ENCODE measurements at regions not wholly inside any gene's neighbourhood (a gene's known extent, or its start where the extent isn't known, plus 50 kb on each side); places are given as distances from the start of the nearest gene placed in this dataset.
"Not testable (repeated sequence)": the region's sequence is repeated elsewhere in the genome, so short reads cannot be mapped to it uniquely, and the experiment has no call there.

DNA sequence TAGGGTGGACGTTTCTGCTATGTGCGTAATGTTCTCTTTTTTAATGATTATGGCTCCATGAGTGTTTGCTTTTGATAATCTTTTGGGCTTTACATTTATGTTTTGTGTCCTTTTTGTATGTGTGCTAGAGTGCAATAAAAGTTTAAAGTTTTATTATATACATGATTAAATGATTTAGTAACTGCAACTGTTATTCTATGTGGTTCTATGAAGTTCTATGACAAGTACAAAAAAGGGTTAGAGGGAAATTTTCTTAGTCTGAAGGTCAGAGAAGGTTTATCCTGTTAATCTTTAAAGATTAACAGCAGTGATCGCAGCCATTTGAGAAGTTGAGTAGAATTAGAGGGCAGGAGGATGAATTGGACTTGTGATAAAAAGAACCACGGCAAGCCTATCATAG is 386.4 kb upstream of the CHRM3 start:
- no peak for DNase-seq (ENCODE audit: low read depth)

GRCh38 chr1:238998577-238998976 is 387.8 kb upstream of the CHRM3 start:
- DNase-seq (ENCODE audit: low read depth): no peak

DNA sequence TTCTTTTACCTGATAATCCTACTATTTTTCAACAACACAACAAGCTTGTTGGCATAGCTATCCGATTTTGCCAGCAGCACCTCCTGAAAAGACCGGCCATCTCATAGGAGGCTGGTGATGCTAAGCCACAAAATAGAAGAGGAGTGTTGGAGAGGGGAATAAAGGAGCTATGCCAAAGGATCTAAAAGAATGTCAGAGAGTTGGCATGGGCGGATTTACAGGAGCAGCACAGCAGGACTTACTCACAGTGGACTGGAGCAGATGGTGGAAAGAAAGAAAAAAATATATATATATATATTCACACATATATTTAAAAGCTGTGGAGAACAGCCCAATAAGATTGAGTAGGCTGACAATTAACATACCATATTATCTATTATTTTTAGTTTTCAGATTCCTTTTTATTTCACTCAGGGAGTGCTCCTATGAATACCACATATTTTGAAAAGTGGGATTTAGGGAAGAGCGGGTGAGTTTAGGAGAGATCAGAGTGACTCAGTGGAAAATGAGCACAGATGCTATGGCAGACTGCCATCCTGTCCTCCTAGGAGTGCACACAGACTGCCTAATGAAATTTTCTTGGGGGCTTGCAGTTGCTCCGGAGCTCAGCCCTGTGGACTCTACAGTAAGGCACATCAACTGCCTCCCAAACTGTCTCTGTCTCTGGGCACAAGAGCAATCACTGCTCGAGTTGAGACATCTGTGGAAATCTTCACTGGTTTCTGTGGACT is 394.4 kb upstream of the CHRM3 start:
- no peak for DNase-seq (ENCODE audit: low read depth)

DNA sequence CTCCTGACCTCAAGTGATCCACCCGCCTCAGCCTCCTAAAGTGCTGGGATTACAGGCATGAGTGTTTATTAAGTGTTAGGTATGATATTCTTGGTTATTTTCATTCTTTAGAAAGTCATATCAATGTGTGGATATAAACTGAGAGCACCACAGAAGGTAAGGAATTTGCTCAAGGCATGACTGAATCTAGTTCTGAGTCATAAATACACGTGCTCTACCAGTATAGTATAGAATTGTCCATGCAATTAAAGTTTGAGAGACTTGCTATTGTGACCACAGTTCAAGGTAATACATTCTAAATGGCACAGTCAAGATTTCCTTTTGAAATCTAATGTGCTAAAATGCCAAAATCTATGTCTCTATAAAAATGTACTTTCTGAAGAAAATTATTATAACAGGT is 401.1 kb upstream of the CHRM3 start:
- no peak for DNase-seq (ENCODE audit: low read depth)

GRCh38 chr1:238982736-238983135 is 403.6 kb upstream of the CHRM3 start:
- no peak for DNase-seq (ENCODE audit: low read depth)

GRCh38 chr1:238981317-238981933 is 404.9 kb upstream of the CHRM3 start:
- DNase-seq (ENCODE audit: low read depth): no peak

DNA sequence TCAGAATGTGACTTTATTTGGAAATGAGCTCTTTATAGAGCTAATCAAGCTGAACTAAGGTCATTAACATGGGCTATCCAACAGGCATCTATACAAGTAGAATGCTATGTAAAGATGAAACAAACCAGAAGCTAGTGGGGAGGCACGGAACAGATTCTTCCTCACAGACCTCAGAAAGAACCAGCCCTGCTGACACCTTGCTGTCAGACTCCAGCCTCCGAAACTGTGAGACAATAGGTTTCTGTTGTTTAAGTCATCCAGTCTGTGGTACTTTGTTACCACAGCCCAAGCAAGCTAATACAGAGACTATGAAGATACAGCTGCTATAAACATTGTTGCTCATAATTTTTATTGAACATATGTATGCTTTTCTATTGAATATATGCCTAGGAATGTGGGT is 406.3 kb upstream of the CHRM3 start:
- no peak for DNase-seq (ENCODE audit: low read depth)

DNA sequence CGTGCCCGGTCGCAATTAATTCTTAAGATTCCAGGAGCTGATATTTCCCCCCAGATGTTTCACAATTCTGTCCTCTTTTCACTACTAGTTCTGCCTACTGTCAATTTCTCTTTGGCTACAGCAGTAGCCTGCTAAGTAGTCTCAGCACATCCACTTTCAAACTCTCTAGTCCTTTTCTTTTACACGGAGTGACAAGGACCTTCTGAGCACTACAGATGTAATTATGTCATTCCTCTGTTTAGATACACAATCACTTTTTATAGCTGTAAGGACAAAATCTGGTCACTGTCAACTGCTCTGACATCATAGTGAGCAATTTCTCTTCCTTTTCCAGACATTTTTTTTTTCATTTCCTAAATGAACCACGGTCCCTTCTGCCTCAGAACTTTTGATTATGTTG is 421.7 kb upstream of the CHRM3 start:
- no peak for DNase-seq (ENCODE audit: low read depth)

DNA sequence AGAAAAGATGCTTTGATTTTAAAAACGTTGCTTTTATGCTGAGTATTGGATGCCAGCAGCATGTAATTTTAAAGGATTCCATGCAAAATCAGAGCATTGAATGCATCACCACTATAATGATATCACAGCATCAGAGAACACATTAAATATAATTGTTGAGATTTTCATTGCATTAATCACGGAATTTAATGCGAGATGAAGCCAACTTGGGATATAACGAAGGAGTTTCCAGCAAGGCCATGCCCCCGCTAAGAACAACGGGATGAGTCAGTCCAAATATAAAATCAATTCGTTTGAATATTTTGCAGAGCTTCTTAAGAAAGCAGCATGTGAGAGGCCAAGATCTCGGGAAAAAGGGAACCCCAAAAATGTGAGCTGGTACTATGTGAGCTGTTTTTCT is 423.4 kb upstream of the CHRM3 start:
- no peak for DNase-seq (ENCODE audit: low read depth)

DNA sequence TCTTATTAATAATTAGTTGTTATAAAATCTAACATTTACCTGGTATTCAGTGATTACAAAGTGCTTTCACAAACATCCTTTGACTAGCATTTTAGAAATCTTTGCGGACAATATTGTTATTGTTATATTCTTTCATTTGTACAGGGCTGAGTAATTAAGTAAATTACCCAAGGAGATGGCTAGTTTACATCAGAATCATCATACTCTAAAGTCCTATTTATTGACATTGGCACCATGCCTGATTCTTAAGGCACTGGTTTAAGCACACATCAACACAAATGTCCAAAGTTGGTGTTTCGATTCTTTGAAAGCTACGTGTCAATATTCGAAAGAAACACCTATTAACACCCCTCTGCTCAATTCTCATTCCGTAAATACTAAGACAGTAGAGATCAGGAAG is 424.6 kb upstream of the CHRM3 start:
- DNase-seq (ENCODE audit: low read depth): no peak

GRCh38 chr1:238960071-238960470 is 426.3 kb upstream of the CHRM3 start:
- DNase-seq (ENCODE audit: low read depth): no peak

DNA sequence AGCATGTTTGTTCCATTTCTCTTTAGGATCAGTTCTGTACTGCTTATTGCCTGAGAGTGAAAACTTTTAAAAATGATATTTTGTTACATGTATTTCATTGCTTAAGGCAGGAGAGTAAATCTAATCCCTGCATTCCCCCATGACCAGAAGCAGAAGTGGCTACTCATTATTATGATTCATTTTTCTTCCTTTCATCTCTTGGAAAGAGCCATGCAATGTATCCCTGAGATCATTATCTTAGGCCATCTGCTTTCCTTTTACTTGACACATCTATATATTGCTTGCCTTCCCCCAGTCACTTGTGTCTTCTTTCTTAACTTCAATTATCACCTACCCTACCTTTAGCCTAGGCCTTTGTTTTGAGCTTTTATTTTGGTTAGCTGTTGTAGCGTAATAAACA is 430.4 kb upstream of the CHRM3 start:
- no peak for DNase-seq (ENCODE audit: low read depth)

GRCh38 chr1:238954865-238955264 is 431.5 kb upstream of the CHRM3 start:
- no peak for DNase-seq (ENCODE audit: low read depth)

GRCh38 chr1:238953448-238954010 is 432.8 kb upstream of the CHRM3 start:
- DNase-seq (ENCODE audit: low read depth): no peak

- no peak for DNase-seq (ENCODE audit: low read depth)
Observed at GRCh38 chr1:238951809-238952208, 434.6 kb upstream of the CHRM3 start.

GRCh38 chr1:238950784-238951183 is 435.6 kb upstream of the CHRM3 start:
- no peak for DNase-seq (ENCODE audit: low read depth)

- DNase-seq (ENCODE audit: low read depth): no peak
Observed at GRCh38 chr1:238950017-238950416, 436.4 kb upstream of the CHRM3 start.

DNA sequence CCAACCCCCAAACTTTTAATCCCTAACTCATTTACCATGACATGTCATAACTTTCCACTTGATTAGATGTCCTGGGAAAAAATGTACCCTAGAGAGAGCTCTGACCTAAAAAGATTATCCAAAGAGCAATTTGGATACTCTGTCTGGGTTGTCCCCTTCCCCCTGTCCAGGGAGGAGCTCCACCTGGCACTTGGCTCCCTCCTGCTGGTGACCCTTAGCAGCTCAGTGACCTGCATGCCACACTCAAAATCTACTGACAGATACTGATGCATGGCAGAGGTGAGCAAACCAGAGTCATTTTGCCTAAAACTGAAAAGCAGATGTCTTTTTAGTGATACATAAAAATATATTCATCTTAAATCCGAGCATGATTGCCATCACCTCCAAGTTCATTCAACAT is 442.3 kb upstream of the CHRM3 start:
- no peak for DNase-seq (ENCODE audit: low read depth)

- DNase-seq (ENCODE audit: low read depth): no peak
Observed at GRCh38 chr1:238927899-238928298, 458.5 kb upstream of the CHRM3 start.

GRCh38 chr1:238916828-238917227 is 469.5 kb upstream of the CHRM3 start:
- no peak for DNase-seq (ENCODE audit: low read depth)

DNA sequence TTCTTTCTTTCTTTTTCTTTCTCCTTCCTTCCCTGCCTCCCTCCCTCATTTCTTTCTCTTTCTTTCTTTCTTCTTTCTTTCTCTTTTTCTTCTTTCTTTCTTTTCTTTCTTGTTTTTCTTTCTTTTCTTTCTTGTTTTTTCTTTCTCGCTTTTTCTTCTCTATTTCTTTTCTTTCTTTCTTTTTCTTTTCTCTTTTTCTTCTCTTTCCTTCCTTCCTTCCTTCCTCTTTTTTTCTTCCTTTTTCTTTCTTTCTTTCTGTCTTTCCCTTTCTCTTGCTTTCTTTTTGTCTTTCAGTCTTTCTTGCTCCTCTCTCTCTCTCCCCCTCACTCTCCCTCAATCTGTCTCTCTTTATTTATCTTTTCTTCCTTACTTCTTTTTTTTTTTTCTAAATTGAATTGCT is 472.0 kb upstream of the CHRM3 start:
- no peak for DNase-seq (ENCODE audit: low read depth)

- no peak for DNase-seq (ENCODE audit: low read depth)
Observed at GRCh38 chr1:238913210-238913609, 473.2 kb upstream of the CHRM3 start.

DNA sequence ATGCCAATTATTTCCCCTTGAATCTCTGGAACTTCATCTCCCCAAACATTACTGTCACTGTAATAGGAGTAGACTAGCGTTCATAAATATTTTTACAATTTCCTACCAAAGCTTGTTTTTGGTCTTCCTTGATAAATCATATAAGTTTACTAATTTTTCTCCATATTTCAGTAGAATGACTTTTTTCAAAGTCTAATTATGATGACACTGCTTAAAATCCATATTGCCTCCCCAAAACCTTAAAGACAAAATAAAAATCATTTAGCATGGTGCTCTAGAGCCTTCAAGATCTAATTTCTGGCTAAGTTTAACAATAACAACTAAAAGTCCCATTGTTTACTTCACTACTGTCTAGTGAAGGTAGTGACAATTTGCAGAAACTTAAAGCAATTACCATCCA is 474.2 kb upstream of the CHRM3 start:
- no peak for DNase-seq (ENCODE audit: low read depth)

GRCh38 chr1:238902752-238903151 is 483.6 kb upstream of the CHRM3 start:
- not testable (repeated sequence) for DNase-seq (ENCODE audit: low read depth)

Measured in stimulated activated CD8-positive, alpha-beta memory T cell treated with anti-CD3 and anti-CD28 coated beads, Interleukin-7, amount 100 ng/mL, for 24 hours (primary cell).